ENCODE measurements at regions not wholly inside any gene's neighbourhood (a gene's known extent, or its start where the extent isn't known, plus 50 kb on each side); places are given as distances from the start of the nearest gene placed in this dataset.

- no peak for DNase-seq
These were observed 775.4 kb upstream of the ID2 start for GRCh38 chr2:7906431-7906830.

- DNase-seq, result no peak
These were observed 774.8 kb upstream of the ID2 start for GRCh38 chr2:7907041-7907440.

- no peak for DNase-seq
These were observed 771.1 kb upstream of the ID2 start for GRCh38 chr2:7910752-7911151.

GRCh38 chr2:7911196-7911595, 770.7 kb upstream of the ID2 start:
- no peak for DNase-seq

- no peak for DNase-seq
These were observed 767.9 kb upstream of the ID2 start for GRCh38 chr2:7913974-7914373.

- DNase-seq, result no peak
These were observed 766.4 kb upstream of the ID2 start for GRCh38 chr2:7915302-7916091.

GRCh38 chr2:7916670-7917069, 765.2 kb upstream of the ID2 start:
- no peak for DNase-seq

- DNase-seq, result no peak
These were observed 762.3 kb upstream of the ID2 start for GRCh38 chr2:7919510-7919909.

- DNase-seq, result no peak
These were observed 757.7 kb upstream of the ID2 start for GRCh38 chr2:7924023-7924762.

GRCh38 chr2:7925506-7925905, 756.4 kb upstream of the ID2 start:
- no peak for DNase-seq

- no peak for DNase-seq
These were observed 754.2 kb upstream of the ID2 start for GRCh38 chr2:7927691-7928090.

- DNase-seq, result no peak
These were observed 752.6 kb upstream of the ID2 start for GRCh38 chr2:7929281-7929680.

GRCh38 chr2:7930800-7931635, 750.8 kb upstream of the ID2 start:
- DNase-seq, result peak; percentile 80

GRCh38 chr2:7931808-7932207, 750.0 kb upstream of the ID2 start:
- DNase-seq, result no peak

GRCh38 chr2:7933672-7934071, 748.2 kb upstream of the ID2 start:
- DNase-seq, result no peak

- no peak for DNase-seq
These were observed 747.4 kb upstream of the ID2 start for GRCh38 chr2:7934476-7934875.

- no peak for DNase-seq
These were observed 744.8 kb upstream of the ID2 start for GRCh38 chr2:7937082-7937481.

GRCh38 chr2:7940723-7941122, 741.1 kb upstream of the ID2 start:
- DNase-seq, result no peak

GRCh38 chr2:7943446-7943845, 738.4 kb upstream of the ID2 start:
- no peak for DNase-seq

GRCh38 chr2:7945026-7945425, 736.8 kb upstream of the ID2 start:
- no peak for DNase-seq

- no peak for DNase-seq
These were observed 731.7 kb upstream of the ID2 start for GRCh38 chr2:7950035-7950612.

GRCh38 chr2:7951001-7951400, 730.9 kb upstream of the ID2 start:
- no peak for DNase-seq

GRCh38 chr2:7951490-7951889, 730.4 kb upstream of the ID2 start:
- DNase-seq, result no peak

All from activated CD4-positive, alpha-beta T cell treated with anti-CD3 and anti-CD28 coated beads, Interleukin-2, amount 50 U/mL, for 16 hours (primary cell).